DND-41 (cell line): ENCODE measurements at regions not wholly inside any gene's neighbourhood (a gene's known extent, or its start where the extent isn't known, plus 50 kb on each side); places are given as distances from the start of the nearest gene placed in this dataset.

Source experiments
- ATAC-seq: fragments of 200-7000 bp; cut with Tn5 transposase; 3 replicates; pipeline ENCODE4 v1.9.1; 2021; ENCODE audit warnings: low read depth; ENCODE audit not compliant: insufficient read depth
- DNase-seq: peaks from one replicate; pipeline ENCODE4 v3.0.0-alpha.2; 2020
- H2AFZ ChIP-seq: 2 replicates; pipeline ENCODE4 v1.6.0; 2012; ENCODE audit warnings: low read depth, low read length
- H3K27ac ChIP-seq: 2 replicates; pipeline ENCODE4 v1.5.1; 2012; ENCODE audit warnings: low read length, inconsistent platforms
- H3K27me3 ChIP-seq: fragments of 200-600 bp; sonication (generic); 2 replicates; pipeline ENCODE4 v1.6.0; 2012; ENCODE audit warnings: low read length, mild to moderate bottlenecking, inconsistent platforms; ENCODE audit not compliant: insufficient read depth, poor library complexity
- H3K36me3 ChIP-seq: 2 replicates; pipeline ENCODE4 v1.5.1; 2012; ENCODE audit warnings: low read length, inconsistent platforms; ENCODE audit not compliant: insufficient read depth
- H3K4me1 ChIP-seq: 2 replicates; pipeline ENCODE4 v1.5.1; 2012; ENCODE audit warnings: mild to moderate bottlenecking, low read length; ENCODE audit not compliant: insufficient read depth
- H3K4me2 ChIP-seq: 2 replicates; pipeline ENCODE4 v1.6.0; 2012; ENCODE audit warnings: mild to moderate bottlenecking, moderate library complexity, low read length, inconsistent platforms; ENCODE audit not compliant: insufficient read depth
- H3K4me3 ChIP-seq, 2 experiments: fragments of 200-600 bp in 1 of 2; shearing (Covaris generic) in 1 of 2; 2 replicates each; pipeline ENCODE4 v1.5.1; 2012 to 2016; ENCODE audit warnings: inconsistent platforms in 2 of 2, low read length in 2 of 2, mild to moderate bottlenecking in 2 of 2, low read depth in 1 of 2, moderate library complexity in 1 of 2
- H3K79me2 ChIP-seq: 2 replicates; pipeline ENCODE4 v1.6.0; 2012; ENCODE audit warnings: low read length, inconsistent platforms; ENCODE audit not compliant: insufficient read depth
- H3K9ac ChIP-seq: 2 replicates; pipeline ENCODE4 v1.6.0; 2012; ENCODE audit warnings: low read depth, mild to moderate bottlenecking, inconsistent platforms, low read length, moderate library complexity
- H3K9me3 ChIP-seq: 2 replicates; pipeline ENCODE4 v1.5.1; 2012; ENCODE audit warnings: low read length, moderate library complexity, mild to moderate bottlenecking, inconsistent platforms; ENCODE audit not compliant: insufficient read depth, severe bottlenecking
- H4K20me1 ChIP-seq: 2 replicates; pipeline ENCODE4 v1.6.0; 2012; ENCODE audit warnings: low read length; ENCODE audit not compliant: insufficient read depth
- CTCF ChIP-seq: IDR thresholded peaks from 2 replicates; pipeline ENCODE4 v1.5.1; 2012; ENCODE audit warnings: borderline replicate concordance, low read length, moderate library complexity, mild to moderate bottlenecking; ENCODE audit not compliant: poor library complexity, severe bottlenecking; ENCODE audit errors: extremely low read depth
- EZH2 ChIP-seq: IDR thresholded peaks from 3 replicates; pipeline ENCODE4 v1.6.1; 2012; ENCODE audit warnings: borderline replicate concordance, low read depth, mild to moderate bottlenecking, moderate library complexity, low read length, inconsistent platforms; ENCODE audit not compliant: severe bottlenecking

- Histone ChIP-seq H3K36me3 (no peaks in the 10 kb centered on the region), H3K9ac (no peak overlapping the region), H3K9me3 (peaks cover 4% of the 10 kb centered on the region), H2AFZ (no peak overlapping the region), H3K4me2 (no peak overlapping the region), H3K27me3 (no peaks in the 10 kb centered on the region), H3K4me1 (no peaks in the 10 kb centered on the region), H3K79me2 (no peaks in the 10 kb centered on the region), H4K20me1 (no peaks in the 10 kb centered on the region), H3K27ac (no peak overlapping the region), H3K4me3 (no peak overlapping the region)
- no peak for TF ChIP-seq CTCF
- no peak for TF ChIP-seq EZH2
- DNase-seq, result no peak
- no peak for ATAC-seq
Measured at GRCh38 chr2:36178384-36178783, 177.2 kb upstream of the CRIM1 start.

- Histone ChIP-seq H4K20me1 (no peaks in the 10 kb centered on the region), H3K4me1 (no peaks in the 10 kb centered on the region), H3K27me3 (no peaks in the 10 kb centered on the region), H3K36me3 (no peaks in the 10 kb centered on the region), H3K4me2 (no peak overlapping the region), H3K4me3 (no peak overlapping the region), H3K79me2 (no peaks in the 10 kb centered on the region), H3K27ac (no peak overlapping the region), H3K9me3 (peaks cover 4% of the 10 kb centered on the region), H2AFZ (no peak overlapping the region), H3K9ac (no peak overlapping the region)
- DNase-seq, result no peak
- TF ChIP-seq CTCF (no peak), EZH2 (no peak)
- ATAC-seq, result no peak
Measured at GRCh38 chr2:36177282-36177681, 178.3 kb upstream of the CRIM1 start.

GRCh38 chr2:36174920-36175319 is 180.7 kb upstream of the CRIM1 start:
- H3K36me3 ChIP-seq, result no peaks in the 10 kb centered on the region
- H3K4me1 ChIP-seq, result no peaks in the 10 kb centered on the region
- peaks cover 4% of the 10 kb centered on the region for H3K9me3 ChIP-seq
- no peaks in the 10 kb centered on the region for H3K79me2 ChIP-seq
- DNase-seq (no peak), ATAC-seq (no peak)
- H3K4me3 ChIP-seq, result no peak overlapping the region
- H3K9ac ChIP-seq, result no peak overlapping the region
- H3K27ac ChIP-seq, result no peak overlapping the region
- no peak overlapping the region for H3K4me2 ChIP-seq
- H3K27me3 ChIP-seq, result no peaks in the 10 kb centered on the region
- H2AFZ ChIP-seq, result no peak overlapping the region
- H4K20me1 ChIP-seq, result no peaks in the 10 kb centered on the region
- no peak for TF ChIP-seq CTCF
- no peak for TF ChIP-seq EZH2
